ENCODE measurements at regions not wholly inside any gene's neighbourhood (a gene's known extent, or its start where the extent isn't known, plus 50 kb on each side); places are given as distances from the start of the nearest gene placed in this dataset.
"Not testable (repeated sequence)": the region's sequence is repeated elsewhere in the genome, so short reads cannot be mapped to it uniquely, and the experiment has no call there.

- DNase-seq, result no peak
These were observed 362.2 kb downstream of the LRATD1 start for GRCh38 chr2:14994721-14995120.

- no peak for DNase-seq
These were observed 364.0 kb downstream of the LRATD1 start for GRCh38 chr2:14996351-14997014.

GRCh38 chr2:14998546-14998945, 366.0 kb downstream of the LRATD1 start:
- no peak for DNase-seq

GRCh38 chr2:14999114-14999661, 366.7 kb downstream of the LRATD1 start:
- no peak for DNase-seq

- DNase-seq, result not testable (repeated sequence)
These were observed 370.0 kb downstream of the LRATD1 start for GRCh38 chr2:15002519-15002918.

- DNase-seq, result no peak
These were observed 374.1 kb downstream of the LRATD1 start for GRCh38 chr2:15006667-15007066.

- no peak for DNase-seq
These were observed 377.2 kb downstream of the LRATD1 start for GRCh38 chr2:15009681-15010080.

- no peak for DNase-seq
These were observed 377.8 kb downstream of the LRATD1 start for GRCh38 chr2:15010346-15010745.

- DNase-seq, result no peak
These were observed 386.3 kb downstream of the LRATD1 start for GRCh38 chr2:15018814-15019213.

- no peak for DNase-seq
These were observed 390.7 kb downstream of the LRATD1 start for GRCh38 chr2:15023221-15023620.

GRCh38 chr2:15028406-15028805, 395.9 kb downstream of the LRATD1 start:
- DNase-seq, result no peak

- DNase-seq, result no peak
These were observed 399.3 kb downstream of the LRATD1 start for GRCh38 chr2:15031745-15032240.

- DNase-seq, result no peak
These were observed 401.7 kb downstream of the LRATD1 start for GRCh38 chr2:15034246-15034645.

GRCh38 chr2:15034860-15035259, 402.3 kb downstream of the LRATD1 start:
- no peak for DNase-seq

GRCh38 chr2:15038366-15039364, 406.1 kb downstream of the LRATD1 start:
- no peak for DNase-seq

- DNase-seq, result no peak
These were observed 408.0 kb downstream of the LRATD1 start for GRCh38 chr2:15040429-15041084.

- DNase-seq, result no peak
These were observed 408.9 kb downstream of the LRATD1 start for GRCh38 chr2:15041429-15041837.

- DNase-seq, result no peak
These were observed 410.3 kb downstream of the LRATD1 start for GRCh38 chr2:15042801-15043217.

- no peak for DNase-seq
These were observed 411.0 kb downstream of the LRATD1 start for GRCh38 chr2:15043336-15044058.

- DNase-seq, result no peak
These were observed 412.5 kb downstream of the LRATD1 start for GRCh38 chr2:15045054-15045453.

GRCh38 chr2:15047184-15047583, 414.7 kb downstream of the LRATD1 start:
- DNase-seq, result no peak

- DNase-seq, result no peak
These were observed 415.5 kb downstream of the LRATD1 start for GRCh38 chr2:15048000-15048399.
